NCI-H146 treated with DMSO at 0.1 percent for 48 hours (cell line): ENCODE measurements at regions not wholly inside any gene's neighbourhood (a gene's known extent, or its start where the extent isn't known, plus 50 kb on each side); places are given as distances from the start of the nearest gene placed in this dataset.

Source experiments
- DNase-seq: peaks from one replicate; lab custom pipeline; 2025; ENCODE audit not compliant: unreplicated experiment; lab: John Stamatoyannopoulos, UW

- no peak for DNase-seq
These were observed 99.7 kb upstream of the WLS start for GRCh38 chr1:68332041-68332440.

- DNase-seq: peak; percentile 57
These were observed 99.0 kb upstream of the WLS start for GRCh38 chr1:68331117-68331865.

DNA sequence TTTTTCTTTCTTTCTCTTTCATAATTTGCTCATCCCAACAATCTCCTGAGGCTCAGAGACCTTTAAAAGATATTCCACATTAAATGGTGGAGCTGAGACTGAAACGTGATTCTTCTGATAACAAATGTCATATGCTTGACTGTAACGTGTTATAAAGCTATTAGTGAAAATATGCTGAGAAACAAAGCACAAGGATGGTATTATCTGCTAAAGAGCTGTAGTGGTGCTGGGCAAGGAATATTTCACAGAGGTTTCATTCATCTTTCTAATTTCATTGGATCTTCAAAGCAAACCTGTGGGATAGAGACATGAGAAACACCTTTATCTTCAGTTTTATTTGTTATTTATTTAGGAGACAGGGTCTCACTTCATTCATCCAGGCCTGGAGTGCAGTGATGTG, 98.1 kb upstream of the WLS start:
- DNase-seq: no peak

GRCh38 chr1:68329096-68329835, 96.9 kb upstream of the WLS start:
- DNase-seq: no peak

DNA sequence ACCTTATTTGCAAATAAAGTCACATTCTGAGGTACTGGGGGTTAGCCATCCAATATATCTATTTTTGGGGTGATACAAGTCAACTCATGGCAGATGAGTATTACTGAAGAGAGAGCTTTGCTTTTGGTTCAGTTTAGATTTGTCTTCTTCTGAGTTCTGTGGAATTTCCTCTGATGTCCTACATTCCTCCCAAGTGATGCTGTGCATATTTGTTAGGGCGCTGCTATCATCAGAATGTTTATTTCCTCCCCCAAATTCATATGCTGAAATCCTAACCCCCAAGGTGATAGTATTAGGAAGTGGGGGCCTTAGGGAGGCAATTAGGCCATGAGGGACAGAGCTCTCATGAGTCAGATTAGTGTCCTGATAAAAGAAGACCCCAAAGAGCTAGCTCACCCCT, 96.2 kb upstream of the WLS start:
- DNase-seq: no peak

DNA sequence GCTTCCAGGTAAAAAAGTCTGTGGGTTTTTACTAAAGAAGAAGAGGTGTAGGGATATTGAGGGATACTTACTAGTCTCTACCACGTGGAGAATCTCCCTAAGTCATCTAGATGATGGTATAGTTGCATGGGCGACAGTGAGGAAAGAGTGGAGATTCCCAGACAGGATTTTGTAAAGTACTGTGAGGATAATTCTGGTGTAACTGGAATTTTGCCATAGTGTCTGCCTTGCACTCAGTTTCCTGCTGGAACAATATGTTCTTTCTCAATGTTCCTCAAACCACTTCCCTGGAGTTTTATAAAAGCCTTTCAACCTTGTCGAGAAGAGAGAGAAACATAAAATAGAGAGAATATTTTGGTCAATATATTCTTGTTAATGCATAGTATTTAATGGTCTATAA, 95.1 kb upstream of the WLS start:
- DNase-seq: no peak

GRCh38 chr1:68326481-68326880, 94.2 kb upstream of the WLS start:
- DNase-seq: no peak

DNA sequence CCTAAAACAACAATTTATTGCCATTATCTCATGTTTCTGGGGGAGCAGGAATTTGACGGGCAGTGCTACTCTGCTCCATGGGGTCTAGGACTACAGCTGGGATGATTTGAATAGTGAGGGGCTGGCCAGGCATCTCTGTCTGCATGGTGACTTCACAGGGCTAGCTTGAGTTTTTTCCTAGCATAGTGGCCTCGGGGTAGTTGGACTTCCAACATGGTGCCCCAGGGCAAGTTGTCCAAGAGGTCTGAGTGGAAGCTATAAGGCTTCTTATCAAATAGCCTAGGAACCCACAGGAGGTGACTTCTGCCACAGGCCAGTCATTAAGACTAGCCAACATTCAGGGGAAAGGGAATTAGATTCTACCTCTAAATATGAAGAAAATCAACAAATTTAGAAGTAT, 92.0 kb upstream of the WLS start:
- no peak for DNase-seq

DNA sequence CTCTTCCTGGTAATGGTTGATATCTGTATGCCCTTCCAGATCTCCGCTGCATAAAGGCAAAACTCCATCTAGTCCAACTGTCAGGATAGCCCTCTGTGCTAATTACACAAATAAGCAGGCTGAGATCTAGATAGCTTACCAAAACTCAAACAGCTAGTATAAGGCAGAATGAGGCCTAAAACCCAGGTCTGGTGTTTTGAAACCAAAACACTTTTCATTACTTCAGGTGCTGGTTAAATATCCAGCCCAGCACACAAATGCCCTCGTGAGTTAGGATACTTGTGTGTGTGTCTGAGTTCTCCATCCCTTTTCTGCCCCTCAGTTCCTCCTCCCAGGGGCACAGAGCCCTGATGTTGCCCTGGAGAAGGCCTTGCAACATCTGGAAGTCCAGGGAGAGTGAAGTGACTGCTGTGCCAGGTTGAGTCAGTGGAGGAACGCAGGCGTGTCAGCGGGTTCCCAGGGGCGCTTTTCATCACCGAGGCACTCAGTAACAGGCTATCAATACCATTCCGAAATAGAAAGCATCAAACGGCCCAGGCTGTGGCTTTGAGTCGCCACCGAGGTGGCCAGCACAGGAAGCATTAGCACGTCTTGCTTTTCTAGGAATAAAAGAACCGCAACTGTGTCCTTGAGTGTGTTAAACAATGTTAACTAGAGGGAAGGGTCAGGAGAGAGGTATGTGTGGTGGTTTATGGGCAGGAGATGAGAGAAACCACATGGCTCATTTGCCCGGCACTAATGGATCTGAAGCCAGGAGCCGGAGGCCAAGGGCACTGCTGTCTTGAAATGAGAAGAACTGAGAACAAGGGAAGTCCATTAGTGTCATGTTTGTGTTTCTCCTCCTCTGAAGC, 90.7 kb upstream of the WLS start:
- DNase-seq: no peak

GRCh38 chr1:68322096-68322495, 89.8 kb upstream of the WLS start:
- DNase-seq: no peak

DNA sequence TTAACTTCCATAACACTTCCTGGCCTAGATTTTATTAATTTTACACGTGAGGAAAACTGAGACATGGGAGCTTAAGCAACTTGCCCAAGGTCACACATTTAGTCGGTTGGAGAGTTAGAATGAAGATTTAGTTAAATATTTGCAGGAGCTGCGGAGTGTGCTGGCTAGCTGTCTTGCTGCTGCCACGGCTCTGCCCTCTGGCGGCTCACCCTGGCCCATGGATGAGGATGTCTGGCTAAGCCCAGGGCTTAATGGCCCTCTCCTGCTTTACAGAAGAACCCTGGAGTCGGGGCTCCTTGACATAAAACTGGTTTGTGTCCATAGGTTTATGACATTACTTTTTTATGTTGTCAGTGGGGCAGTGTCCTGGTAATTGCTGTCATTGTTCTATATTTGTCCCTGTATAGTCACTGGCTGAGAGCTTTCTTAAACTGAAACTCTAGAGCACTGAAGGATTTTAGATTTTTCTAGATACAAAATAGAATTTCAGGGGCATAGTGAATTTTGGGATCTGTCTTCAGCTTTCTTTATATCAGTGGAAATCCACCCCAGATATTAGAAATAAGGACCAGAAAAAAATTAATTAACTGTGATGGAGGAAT, 88.9 kb upstream of the WLS start:
- DNase-seq: peak; percentile 34

GRCh38 chr1:68320349-68320748, 88.0 kb upstream of the WLS start:
- peak; percentile 90 for DNase-seq

GRCh38 chr1:68319907-68320306, 87.6 kb upstream of the WLS start:
- peak; percentile 50 for DNase-seq

DNA sequence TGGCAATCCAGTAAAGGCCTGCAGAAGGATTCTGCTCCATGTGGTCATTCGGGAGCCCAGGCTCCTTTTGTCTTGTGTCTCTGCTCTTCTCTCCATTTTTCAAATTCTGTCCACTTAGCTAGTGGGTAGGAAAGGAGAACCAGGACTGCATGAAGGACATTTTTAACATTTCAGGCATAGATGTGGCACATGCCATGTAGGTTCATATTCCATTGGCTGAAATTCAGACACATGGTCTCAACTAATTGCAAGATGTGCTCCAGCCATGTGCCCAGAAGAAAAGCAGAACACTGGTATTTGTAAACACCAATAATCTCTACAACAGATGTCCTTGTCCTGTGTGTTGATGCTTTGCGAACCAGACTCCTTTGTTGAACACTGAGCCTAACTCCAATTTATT, 85.2 kb upstream of the WLS start:
- DNase-seq: no peak

- DNase-seq: peak; percentile 90
These were observed 81.9 kb upstream of the WLS start for GRCh38 chr1:68314151-68314780.

GRCh38 chr1:68313735-68314134, 81.4 kb upstream of the WLS start:
- DNase-seq: peak; percentile 92

GRCh38 chr1:68308034-68308433, 75.7 kb upstream of the WLS start:
- DNase-seq: no peak

GRCh38 chr1:68307378-68307787, 75.1 kb upstream of the WLS start:
- DNase-seq: no peak

GRCh38 chr1:68301471-68302001, 69.2 kb upstream of the WLS start:
- DNase-seq: no peak

GRCh38 chr1:68294367-68295066, 62.2 kb upstream of the WLS start:
- DNase-seq: no peak
